SK-N-SH (cell line): ENCODE measurements at regions not wholly inside any gene's neighbourhood (a gene's known extent, or its start where the extent isn't known, plus 50 kb on each side); places are given as distances from the start of the nearest gene placed in this dataset.

Experiments
- CTCF ChIA-PET: fragments of 300-600, 350-600 bp; formaldehyde crosslinking; extraction: SDS; loops from one replicate; lab custom pipeline; 2021; lab: Yijun Ruan, JAX
- POLR2A ChIA-PET: fragments of 350-600 bp; sonication (Branson Sonifier 250); formaldehyde crosslinking; extraction: SDS; loops from one replicate; lab custom pipeline; 2020; ENCODE audit warnings: antibody characterized with exemption, inconsistent platforms; lab: Yijun Ruan, JAX
- DNase-seq: peaks from one replicate; pipeline ENCODE4 v3.0.0; 2012
- H2AFZ ChIP-seq: fragments of 200-600 bp; sonication (generic); 2 replicates; pipeline ENCODE4 v1.8.1; 2016; ENCODE audit warnings: antibody characterized with exemption, mild to moderate bottlenecking, low read depth
- H3F3A ChIP-seq: fragments of 200-600 bp; sonication (generic); replicated peaks from 2 replicates; pipeline ENCODE3; 2016; ENCODE audit warnings: antibody characterized with exemption, mild to moderate bottlenecking; ENCODE audit not compliant: insufficient read depth
- H3K27ac ChIP-seq, 2 experiments: fragments of 200-500 bp in 1 of 2; fragments of 200-600 bp in 1 of 2; sonication (Bioruptor generic) in 1 of 2; sonication (generic), shearing (Covaris generic) in 1 of 2; 2 replicates each; pipeline versions ENCODE4 v1.5.1 to v1.6.1; 2014 to 2016; ENCODE audit warnings: low read depth in 2 of 2, inconsistent platforms in 1 of 2, low read length in 1 of 2, mild to moderate bottlenecking in 1 of 2, mixed read lengths in 1 of 2
- H3K27me3 ChIP-seq: fragments of 200-600 bp; sonication (generic), shearing (Covaris generic); 2 replicates; pipeline ENCODE4 v1.6.1; 2016; ENCODE audit warnings: mixed run types; ENCODE audit not compliant: insufficient read depth
- H3K36me3 ChIP-seq, 2 experiments: fragments of 200-500 bp in 1 of 2; fragments of 200-600 bp in 1 of 2; sonication (Bioruptor generic) in 1 of 2; sonication (generic) in 1 of 2; replicated peaks in 1 of 2; 2 replicates each; pipeline versions ENCODE3 to v1.5.1; 2014 to 2016; ENCODE audit warnings: low read length in 1 of 2, mild to moderate bottlenecking in 1 of 2; ENCODE audit not compliant: insufficient read depth in 2 of 2, control insufficient read depth in 1 of 2
- H3K4me1 ChIP-seq, 2 experiments: fragments of 200-500 bp in 1 of 2; fragments of 200-600 bp in 1 of 2; sonication (Bioruptor generic) in 1 of 2; sonication (generic), shearing (Covaris generic) in 1 of 2; 2 replicates each; pipeline versions ENCODE4 v1.5.1 to v1.6.1; 2014 to 2016; ENCODE audit warnings: low read depth in 1 of 2, low read length in 1 of 2, mixed run types in 1 of 2; ENCODE audit not compliant: insufficient read depth in 2 of 2, control insufficient read depth in 1 of 2
- H3K4me2 ChIP-seq: fragments of 200-600 bp; sonication (generic), shearing (Covaris generic); 2 replicates; pipeline ENCODE4 v1.6.1; 2017; ENCODE audit warnings: mixed run types
- H3K4me3 ChIP-seq, 2 experiments: fragments of 200-500 bp in 1 of 2; fragments of 200-600 bp in 1 of 2; sonication (Bioruptor generic) in 1 of 2; sonication (generic), shearing (Covaris generic) in 1 of 2; 2 replicates each; pipeline versions ENCODE4 v1.5.1 to v1.8.1; 2014 to 2016; ENCODE audit warnings: low read depth in 2 of 2, inconsistent platforms in 1 of 2, low read length in 1 of 2, mild to moderate bottlenecking in 1 of 2, mixed read lengths in 1 of 2, moderate library complexity in 1 of 2
- H3K79me2 ChIP-seq: fragments of 200-600 bp; sonication (generic); 2 replicates; pipeline ENCODE4 v1.8.1; 2017; ENCODE audit warnings: mild to moderate bottlenecking; ENCODE audit not compliant: insufficient read depth
- H3K9ac ChIP-seq: fragments of 200-600 bp; sonication (generic); 2 replicates; pipeline ENCODE4 v1.6.1; 2017; ENCODE audit warnings: mixed run types
- H3K9me2 ChIP-seq: fragments of 200-600 bp; sonication (generic); 2 replicates; pipeline ENCODE4 v1.6.1; 2017; ENCODE audit warnings: mixed run types
- H3K9me3 ChIP-seq: fragments of 200-600 bp; sonication (generic); 2 replicates; pipeline ENCODE4 v1.6.1; 2017; ENCODE audit warnings: mixed run types, mild to moderate bottlenecking, moderate library complexity
- H4K20me1 ChIP-seq: fragments of 200-600 bp; sonication (generic); 2 replicates; pipeline ENCODE4 v1.6.1; 2017; ENCODE audit warnings: mild to moderate bottlenecking, mixed run types; ENCODE audit not compliant: insufficient read depth
- CHD2 ChIP-seq: fragments of 150-350 bp; IDR thresholded peaks from 2 replicates; pipeline ENCODE4 v1.6.1; 2018; ENCODE audit warnings: low read length; ENCODE audit not compliant: partially characterized antibody
- ELF1 ChIP-seq: IDR thresholded peaks from 2 replicates; pipeline ENCODE4 v1.4.0; 2012
- FOSL2 ChIP-seq: IDR thresholded peaks from 2 replicates; pipeline ENCODE4 v1.4.0; 2012; ENCODE audit warnings: low read depth, mild to moderate bottlenecking, moderate library complexity, borderline replicate concordance
- MXI1 ChIP-seq: IDR thresholded peaks from 2 replicates; pipeline ENCODE4 v1.6.1; 2012; ENCODE audit warnings: mild to moderate bottlenecking, low read depth, low read length, improper control_type of control experiment
- NFIC ChIP-seq: IDR thresholded peaks from 2 replicates; pipeline ENCODE4 v1.4.0; 2012; ENCODE audit warnings: borderline replicate concordance
- NRF1 ChIP-seq: IDR thresholded peaks from 2 replicates; pipeline ENCODE4 v1.6.1; 2012; ENCODE audit warnings: low read depth, mild to moderate bottlenecking, low read length
- POLR2AphosphoS5 ChIP-seq: IDR thresholded peaks from 2 replicates; pipeline ENCODE4 v1.6.1; 2012; ENCODE audit warnings: low read depth, low read length
- RAD21 ChIP-seq: IDR thresholded peaks from 2 replicates; pipeline ENCODE4 v1.6.1; 2012; ENCODE audit warnings: mild to moderate bottlenecking, low read length
- RCOR1 ChIP-seq: fragments of 150-350 bp; IDR thresholded peaks from 2 replicates; pipeline ENCODE4 v1.6.1; 2017; ENCODE audit warnings: antibody characterized with exemption, low read length
- REST ChIP-seq: IDR thresholded peaks from 2 replicates; pipeline ENCODE4 v1.6.1; 2012; ENCODE audit warnings: mild to moderate bottlenecking, low read depth, low read length, moderate library complexity
- RXRA ChIP-seq: IDR thresholded peaks from 2 replicates; pipeline ENCODE4 v1.4.0; 2012; ENCODE audit warnings: low read depth, mild to moderate bottlenecking, borderline replicate concordance
- SIN3A ChIP-seq: IDR thresholded peaks from 2 replicates; pipeline ENCODE4 v1.6.1; 2012; ENCODE audit warnings: low read depth, mild to moderate bottlenecking, low read length, moderate library complexity, borderline replicate concordance
- TAF1 ChIP-seq: IDR thresholded peaks from 2 replicates; pipeline ENCODE4 v1.6.1; 2012; ENCODE audit warnings: low read depth, mild to moderate bottlenecking, low read length, moderate library complexity, borderline replicate concordance
- YY1 ChIP-seq: IDR thresholded peaks from 2 replicates; pipeline ENCODE4 v1.4.0; 2012; ENCODE audit warnings: low read depth, mild to moderate bottlenecking
- WGBS: methylation state at CpG from one replicate; pipeline ENCODE4 v1.1.6; 2017; ENCODE audit warnings: low lambda C conversion rate; 5-methylcytosine and 5-hydroxymethylcytosine counted together
- TF ChIP-seq, protein P1 (sequence below): IDR thresholded peaks from 2 replicates; pipeline ENCODE4 v1.4.0; 2012; ENCODE audit warnings: low read depth
- TF ChIP-seq, protein P2 (sequence below): fragments of 150-350 bp; IDR thresholded peaks from 2 replicates; pipeline ENCODE4 v1.6.1; 2017; ENCODE audit warnings: antibody characterized with exemption, low read length, low read depth, borderline replicate concordance

GRCh38 chr9:108413809-108414208 is 442.0 kb downstream of the ACTL7B start:
- Histone ChIP-seq H3K36me3 (no peaks in the 10 kb centered on the region), H3K4me2 (no peak overlapping the region), H3K9me3 (no peaks in the 10 kb centered on the region), H3K79me2 (no peaks in the 10 kb centered on the region), H2AFZ (no peak overlapping the region), H3K27me3 (no peaks in the 10 kb centered on the region)
- WGBS: 65% methylated on average over 2 of the region's 2 CpGs
- no peak for DNase-seq
- CTCF ChIA-PET: no interaction called here
- TF ChIP-seq RXRA (no peak), NFIC (no peak), FOSL2 (no peak), POLR2AphosphoS5 (no peak), RAD21 (no peak), SIN3A (no peak), MXI1 (no peak), TAF1 (no peak), RCOR1 (no peak), CHD2 (no peak), REST (no peak), NRF1 (no peak), ELF1 (no peak), YY1 (no peak)
- TF ChIP-seq, protein P1, sequence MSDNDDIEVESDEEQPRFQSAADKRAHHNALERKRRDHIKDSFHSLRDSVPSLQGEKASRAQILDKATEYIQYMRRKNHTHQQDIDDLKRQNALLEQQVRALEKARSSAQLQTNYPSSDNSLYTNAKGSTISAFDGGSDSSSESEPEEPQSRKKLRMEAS: no peak
- TF ChIP-seq, protein P2, sequence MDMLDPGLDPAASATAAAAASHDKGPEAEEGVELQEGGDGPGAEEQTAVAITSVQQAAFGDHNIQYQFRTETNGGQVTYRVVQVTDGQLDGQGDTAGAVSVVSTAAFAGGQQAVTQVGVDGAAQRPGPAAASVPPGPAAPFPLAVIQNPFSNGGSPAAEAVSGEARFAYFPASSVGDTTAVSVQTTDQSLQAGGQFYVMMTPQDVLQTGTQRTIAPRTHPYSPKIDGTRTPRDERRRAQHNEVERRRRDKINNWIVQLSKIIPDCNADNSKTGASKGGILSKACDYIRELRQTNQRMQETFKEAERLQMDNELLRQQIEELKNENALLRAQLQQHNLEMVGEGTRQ: no peak
- TF ChIP-seq, all 33 proteins: peak for 0
- no peak overlapping the region for H3K9ac ChIP-seq
- H4K20me1 ChIP-seq: no peaks in the 10 kb centered on the region
- no peaks in the 10 kb centered on the region for H3K4me1 ChIP-seq
- H3K27ac ChIP-seq: no peak overlapping the region
- H3K9me2 ChIP-seq: no peaks in the 10 kb centered on the region
- H3F3A ChIP-seq: no peaks in the 10 kb centered on the region
- H3K4me3 ChIP-seq: no peak overlapping the region
- POLR2A ChIA-PET: no interaction called here
